ENCODE measurements at regions not wholly inside any gene's neighbourhood (a gene's known extent, or its start where the extent isn't known, plus 50 kb on each side); places are given as distances from the start of the nearest gene placed in this dataset.
A peak's percentile ranks its signal among the peaks of the same experiment; 100 is the strongest.

DNA sequence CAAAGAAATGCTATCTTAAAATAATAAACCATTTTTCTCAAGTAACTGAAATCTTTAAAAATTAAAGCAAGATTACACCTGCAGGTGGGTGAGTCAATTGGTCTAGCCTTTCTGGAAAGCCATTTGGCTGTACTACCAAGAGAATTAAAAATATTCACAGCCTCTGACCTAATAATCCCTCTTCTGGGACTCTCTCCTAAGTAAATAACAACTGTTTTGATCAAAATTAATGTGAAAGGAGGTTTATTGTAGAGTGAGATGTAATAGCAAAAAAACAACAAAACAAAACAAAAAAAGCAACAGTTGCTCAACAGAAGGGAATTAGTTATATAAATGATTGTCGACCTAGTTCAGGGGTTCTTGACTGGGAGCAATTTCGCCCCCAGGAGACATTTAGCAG lies 89.0 kb downstream of the GEMIN8 start:
- 50 to 84% (median 74%) methylated on average over 2 of the region's 2 CpGs for WGBS, 5 donors
- TF ChIP-seq POLR2A (IDR thresholded peaks at IDR 0.05), result no peak
- TF ChIP-seq, protein P1, sequence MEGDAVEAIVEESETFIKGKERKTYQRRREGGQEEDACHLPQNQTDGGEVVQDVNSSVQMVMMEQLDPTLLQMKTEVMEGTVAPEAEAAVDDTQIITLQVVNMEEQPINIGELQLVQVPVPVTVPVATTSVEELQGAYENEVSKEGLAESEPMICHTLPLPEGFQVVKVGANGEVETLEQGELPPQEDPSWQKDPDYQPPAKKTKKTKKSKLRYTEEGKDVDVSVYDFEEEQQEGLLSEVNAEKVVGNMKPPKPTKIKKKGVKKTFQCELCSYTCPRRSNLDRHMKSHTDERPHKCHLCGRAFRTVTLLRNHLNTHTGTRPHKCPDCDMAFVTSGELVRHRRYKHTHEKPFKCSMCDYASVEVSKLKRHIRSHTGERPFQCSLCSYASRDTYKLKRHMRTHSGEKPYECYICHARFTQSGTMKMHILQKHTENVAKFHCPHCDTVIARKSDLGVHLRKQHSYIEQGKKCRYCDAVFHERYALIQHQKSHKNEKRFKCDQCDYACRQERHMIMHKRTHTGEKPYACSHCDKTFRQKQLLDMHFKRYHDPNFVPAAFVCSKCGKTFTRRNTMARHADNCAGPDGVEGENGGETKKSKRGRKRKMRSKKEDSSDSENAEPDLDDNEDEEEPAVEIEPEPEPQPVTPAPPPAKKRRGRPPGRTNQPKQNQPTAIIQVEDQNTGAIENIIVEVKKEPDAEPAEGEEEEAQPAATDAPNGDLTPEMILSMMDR (IDR thresholded peaks at IDR 0.05 in 8 of 11, conservative IDR thresholded peaks at IDR 0.05 in 3 of 11), result no peak
- TF ChIP-seq POLR2AphosphoS5 (IDR thresholded peaks at IDR 0.05), result no peak
- Histone ChIP-seq H3K4me1 (peaks cover 0 to 13% (median 0%) of the 10 kb centered on the region in 6 donors), H3K27ac (no peak overlapping the region), H3K36me3 (no peaks in the 10 kb centered on the region), H3K27me3 (replicated peaks in 1 of 7) (peaks cover 0 to 60% (median 20%) of the 10 kb centered on the region in 7 donors), H3K9me3 (no peaks in the 10 kb centered on the region), H3K4me3 (no peak overlapping the region)
- DNase-seq, result no peak
- intact Hi-C loops (cut with DNase I; ENCODE audit: low total_unique reads), result no loop called here

DNA sequence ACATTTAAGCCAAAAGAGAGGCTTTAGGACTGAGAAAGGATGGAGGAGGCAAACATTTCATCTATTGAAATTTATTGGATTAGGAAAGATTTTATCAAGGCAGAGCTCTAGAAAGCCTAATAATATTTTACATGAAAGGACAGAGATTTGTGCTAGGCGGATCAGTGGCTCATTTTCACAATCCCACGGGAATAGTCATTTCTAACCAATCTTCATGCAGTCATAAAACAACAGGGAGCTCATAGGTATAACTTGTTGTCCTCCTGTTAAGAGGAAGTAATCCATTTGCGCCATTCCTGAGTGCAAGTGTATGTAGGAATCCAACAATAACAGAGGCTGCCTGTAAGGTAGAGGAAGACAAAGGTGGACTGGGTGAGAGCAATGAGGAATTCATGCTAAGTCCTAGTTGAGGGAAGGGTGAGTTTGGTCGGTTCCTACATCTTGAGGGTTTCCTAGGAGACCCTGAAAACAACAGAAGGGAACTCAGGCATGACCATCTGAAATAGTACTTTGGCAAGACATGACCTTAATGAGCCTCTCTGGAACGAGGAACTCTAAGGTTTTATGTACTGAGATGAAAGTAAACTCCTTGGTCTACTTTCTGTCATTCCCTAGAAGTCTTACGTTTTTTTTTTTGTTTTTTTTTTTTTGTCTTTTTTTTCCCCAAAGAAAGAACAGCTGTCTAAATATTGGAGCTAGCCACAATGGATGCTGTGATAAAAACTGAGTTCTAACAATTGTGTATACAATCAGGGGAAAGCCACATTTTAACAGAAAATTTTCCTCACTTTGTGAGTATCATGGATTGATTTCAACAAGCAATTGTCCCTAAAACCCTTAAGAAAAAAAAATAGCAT lies 89.7 kb downstream of the GEMIN8 start:
- Histone ChIP-seq H3K4me3 (no peak overlapping the region), H3K27ac (no peak overlapping the region), H3K4me1 (peaks cover 0 to 13% (median 0%) of the 10 kb centered on the region in 6 donors), H3K27me3 (replicated peaks in 1 of 7) (peaks cover 0 to 67% (median 20%) of the 10 kb centered on the region in 7 donors), H3K36me3 (no peaks in the 10 kb centered on the region), H3K9me3 (no peaks in the 10 kb centered on the region)
- no peak for TF ChIP-seq POLR2AphosphoS5 (IDR thresholded peaks at IDR 0.05)
- TF ChIP-seq, protein P1 (IDR thresholded peaks at IDR 0.05 in 8 of 11, conservative IDR thresholded peaks at IDR 0.05 in 3 of 11), result no peak
- no peak for TF ChIP-seq POLR2A (IDR thresholded peaks at IDR 0.05)
- intact Hi-C loops (cut with DNase I; ENCODE audit: low total_unique reads), result no loop called here
- WGBS, 5 donors, result 38 to 54% (median 51%) methylated on average over 6 of the region's 6 CpGs
- no peak for DNase-seq

GRCh38 chrX:13938829-13939530 lies 90.7 kb downstream of the GEMIN8 start:
- Histone ChIP-seq H3K36me3 (no peaks in the 10 kb centered on the region), H3K9me3 (no peaks in the 10 kb centered on the region), H3K27ac (peak overlapping the region in 4 of 8 donors; percentile 36 to 64 (median 54)), H3K4me3 (peak overlapping the region; percentile 22 to 73 (median 44)), H3K27me3 (replicated peaks in 1 of 7) (peaks cover 0 to 76% (median 20%) of the 10 kb centered on the region in 7 donors), H3K4me1 (peaks cover 0 to 13% (median 0%) of the 10 kb centered on the region in 6 donors)
- TF ChIP-seq, protein P1 (IDR thresholded peaks at IDR 0.05 in 8 of 11, conservative IDR thresholded peaks at IDR 0.05 in 3 of 11), result no peak
- TF ChIP-seq POLR2A (IDR thresholded peaks at IDR 0.05) (no peak), POLR2AphosphoS5 (IDR thresholded peaks at IDR 0.05) (no peak)
- DNase-seq, result no peak
- intact Hi-C loops (cut with DNase I; ENCODE audit: low total_unique reads), result no loop called here
- WGBS, 5 donors, result 14 to 67% (median 21%) methylated on average over 8 to 29 of the region's 29 CpGs

Measured in spleen (tissue), 11 donors.